ENCODE measurements at regions not wholly inside any gene's neighbourhood (a gene's known extent, or its start where the extent isn't known, plus 50 kb on each side); places are given as distances from the start of the nearest gene placed in this dataset.

GRCh38 chr12:125528281-125528680 lies 463.0 kb downstream of the AACS start:
- POLR2A ChIA-PET, result no interaction called here
- Histone ChIP-seq H3K27me3 (ENCODE audit: control insufficient read depth, insufficient read depth, low read length) (no peaks in the 10 kb centered on the region), H3K4me3 (ENCODE audit: low read depth, low read length) (no peak overlapping the region), H3K27ac (ENCODE audit: low read depth, low read length) (no peak overlapping the region), H3K9me3 (ENCODE audit: control insufficient read depth, insufficient read depth, low read length) (peaks cover 63% of the 10 kb centered on the region)
- DNase-seq (ENCODE audit: low read depth, low spot score), result no peak
- TF ChIP-seq CTCF (IDR thresholded peaks at IDR 0.05; ENCODE audit: low read depth, low read length), result no peak
- CTCF ChIA-PET, result no interaction called here

- ChIA-PET POLR2A (no interaction called here), CTCF (no interaction called here)
- no peak for DNase-seq (ENCODE audit: low read depth, low spot score)
Measured at GRCh38 chr12:125530201-125530600, 465.0 kb downstream of the AACS start.

GRCh38 chr12:125530876-125531275 lies 465.6 kb downstream of the AACS start:
- Histone ChIP-seq H3K27me3 (ENCODE audit: control insufficient read depth, insufficient read depth, low read length) (no peaks in the 10 kb centered on the region), H3K9me3 (ENCODE audit: control insufficient read depth, insufficient read depth, low read length) (peaks cover 50% of the 10 kb centered on the region), H3K27ac (ENCODE audit: low read depth, low read length) (no peak overlapping the region), H3K4me3 (ENCODE audit: low read depth, low read length) (no peak overlapping the region)
- POLR2A ChIA-PET, result no interaction called here
- no peak for TF ChIP-seq CTCF (IDR thresholded peaks at IDR 0.05; ENCODE audit: low read depth, low read length)
- no peak for DNase-seq (ENCODE audit: low read depth, low spot score)
- CTCF ChIA-PET, result no interaction called here

More at GRCh38 chr12:125530201-125530600, 465.0 kb downstream of the AACS start:
- H3K4me3 ChIP-seq (ENCODE audit: low read depth, low read length), result no peak overlapping the region
- H3K27ac ChIP-seq (ENCODE audit: low read depth, low read length), result no peak overlapping the region
- no peaks in the 10 kb centered on the region for H3K27me3 ChIP-seq (ENCODE audit: control insufficient read depth, insufficient read depth, low read length)
- no peak for TF ChIP-seq CTCF (IDR thresholded peaks at IDR 0.05; ENCODE audit: low read depth, low read length)
- peaks cover 53% of the 10 kb centered on the region for H3K9me3 ChIP-seq (ENCODE audit: control insufficient read depth, insufficient read depth, low read length)

- Histone ChIP-seq H3K4me3 (ENCODE audit: low read depth, low read length) (no peak overlapping the region), H3K27ac (ENCODE audit: low read depth, low read length) (no peak overlapping the region), H3K27me3 (ENCODE audit: control insufficient read depth, insufficient read depth, low read length) (no peaks in the 10 kb centered on the region), H3K9me3 (ENCODE audit: control insufficient read depth, insufficient read depth, low read length) (peaks cover 47% of the 10 kb centered on the region)
- CTCF ChIA-PET, result no interaction called here
- TF ChIP-seq CTCF (IDR thresholded peaks at IDR 0.05; ENCODE audit: low read depth, low read length), result no peak
- DNase-seq (ENCODE audit: low read depth, low spot score), result no peak
- POLR2A ChIA-PET, result no interaction called here
Measured at GRCh38 chr12:125531574-125531973, 466.3 kb downstream of the AACS start.

GRCh38 chr12:125533434-125534029 lies 468.3 kb downstream of the AACS start:
- CTCF ChIA-PET, result no interaction called here
- POLR2A ChIA-PET, result no interaction called here
- no peak overlapping the region for H3K27ac ChIP-seq (ENCODE audit: low read depth, low read length)
- TF ChIP-seq CTCF (IDR thresholded peaks at IDR 0.05; ENCODE audit: low read depth, low read length), result no peak
- DNase-seq (ENCODE audit: low read depth, low spot score), result no peak
- H3K9me3 ChIP-seq (ENCODE audit: control insufficient read depth, insufficient read depth, low read length), result peaks cover 46% of the 10 kb centered on the region
- H3K4me3 ChIP-seq (ENCODE audit: low read depth, low read length), result no peak overlapping the region
- H3K27me3 ChIP-seq (ENCODE audit: control insufficient read depth, insufficient read depth, low read length), result no peaks in the 10 kb centered on the region
